Peyer's patch (tissue), 4 donors: ENCODE measurements at regions not wholly inside any gene's neighbourhood (a gene's known extent, or its start where the extent isn't known, plus 50 kb on each side); places are given as distances from the start of the nearest gene placed in this dataset.

Source experiments
- DNase-seq, 3 donors: peaks; one replicate each; pipeline ENCODE4 v3.0.0-alpha.2; 2017 to 2019
- H3K27ac ChIP-seq, 4 donors: fragments of 200-600 bp; sonication (generic); one replicate each; pipeline ENCODE4 v1.5.1; 2016 to 2019
- H3K27me3 ChIP-seq, 2 donors: fragments of 200-600 bp; sonication (generic); one replicate each; pipeline ENCODE4 v1.5.1; 2019
- H3K36me3 ChIP-seq, 3 donors: fragments of 200-600 bp; sonication (generic); one replicate each; pipeline ENCODE4 v1.5.1; 2016 to 2019
- H3K4me1 ChIP-seq, 4 donors: fragments of 200-600 bp; sonication (generic); one replicate each; pipeline ENCODE4 v1.5.1; 2016 to 2019
- H3K4me3 ChIP-seq, 4 donors: fragments of 200-600 bp; sonication (generic); 1 replicate in 3 of 4; 2 replicates in 1 of 4; pipeline ENCODE4 v1.5.1; 2016 to 2019; ENCODE audit warnings: mild to moderate bottlenecking in 1 of 4
- H3K9me3 ChIP-seq, 4 donors: fragments of 200-600 bp; sonication (generic); one replicate each; pipeline ENCODE4 v1.5.1; 2016 to 2019; ENCODE audit warnings: mild to moderate bottlenecking in 1 of 4
- POLR2A ChIP-seq, 2 donors: fragments of 450-650 bp; IDR thresholded peaks; one replicate each; pipeline ENCODE4 v1.5.1; 2017; ENCODE audit warnings: antibody characterized with exemption in 2 of 2, mild to moderate bottlenecking in 2 of 2, moderate library complexity in 2 of 2
- TF ChIP-seq, protein P1 (sequence below), 6 experiments: fragments of 450-650 bp in 4 of 6; fragments of 200-600 bp in 2 of 6; sonication (generic) in 1 of 6; IDR thresholded peaks; one replicate each; pipeline ENCODE4 v1.5.1; 2017 to 2019; ENCODE audit warnings: antibody characterized with exemption in 6 of 6, mild to moderate bottlenecking in 3 of 6, moderate library complexity in 1 of 6

DNA sequence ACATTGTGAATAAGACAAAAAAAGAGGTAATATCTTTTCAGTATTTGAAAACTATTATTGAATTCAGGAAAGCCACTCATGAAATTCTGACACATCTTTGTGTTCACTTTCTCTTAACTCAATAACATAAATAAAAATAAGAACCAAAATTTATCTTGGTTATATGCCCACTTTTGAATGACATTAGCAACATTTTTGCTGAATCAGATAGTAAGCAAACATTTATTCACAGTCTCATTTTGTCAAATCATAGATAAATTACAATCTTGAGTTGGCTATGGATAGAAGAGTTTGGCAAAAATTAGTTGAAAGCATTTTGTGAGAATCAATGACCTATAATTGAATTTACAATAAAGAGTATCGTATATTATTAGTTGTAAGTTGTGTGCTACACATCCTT lies 545.1 kb upstream of the PKDCC start:
- no peak for TF ChIP-seq POLR2A (IDR thresholded peaks at IDR 0.05)
- TF ChIP-seq, protein P1, sequence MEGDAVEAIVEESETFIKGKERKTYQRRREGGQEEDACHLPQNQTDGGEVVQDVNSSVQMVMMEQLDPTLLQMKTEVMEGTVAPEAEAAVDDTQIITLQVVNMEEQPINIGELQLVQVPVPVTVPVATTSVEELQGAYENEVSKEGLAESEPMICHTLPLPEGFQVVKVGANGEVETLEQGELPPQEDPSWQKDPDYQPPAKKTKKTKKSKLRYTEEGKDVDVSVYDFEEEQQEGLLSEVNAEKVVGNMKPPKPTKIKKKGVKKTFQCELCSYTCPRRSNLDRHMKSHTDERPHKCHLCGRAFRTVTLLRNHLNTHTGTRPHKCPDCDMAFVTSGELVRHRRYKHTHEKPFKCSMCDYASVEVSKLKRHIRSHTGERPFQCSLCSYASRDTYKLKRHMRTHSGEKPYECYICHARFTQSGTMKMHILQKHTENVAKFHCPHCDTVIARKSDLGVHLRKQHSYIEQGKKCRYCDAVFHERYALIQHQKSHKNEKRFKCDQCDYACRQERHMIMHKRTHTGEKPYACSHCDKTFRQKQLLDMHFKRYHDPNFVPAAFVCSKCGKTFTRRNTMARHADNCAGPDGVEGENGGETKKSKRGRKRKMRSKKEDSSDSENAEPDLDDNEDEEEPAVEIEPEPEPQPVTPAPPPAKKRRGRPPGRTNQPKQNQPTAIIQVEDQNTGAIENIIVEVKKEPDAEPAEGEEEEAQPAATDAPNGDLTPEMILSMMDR (IDR thresholded peaks at IDR 0.05) = no peak
- no peaks in the 10 kb centered on the region for H3K27me3 ChIP-seq
- no peak overlapping the region for H3K27ac ChIP-seq
- H3K36me3 ChIP-seq = no peaks in the 10 kb centered on the region
- H3K4me3 ChIP-seq = no peak overlapping the region
- no peaks in the 10 kb centered on the region for H3K4me1 ChIP-seq
- DNase-seq = no peak
- H3K9me3 ChIP-seq = no peaks in the 10 kb centered on the region

DNA sequence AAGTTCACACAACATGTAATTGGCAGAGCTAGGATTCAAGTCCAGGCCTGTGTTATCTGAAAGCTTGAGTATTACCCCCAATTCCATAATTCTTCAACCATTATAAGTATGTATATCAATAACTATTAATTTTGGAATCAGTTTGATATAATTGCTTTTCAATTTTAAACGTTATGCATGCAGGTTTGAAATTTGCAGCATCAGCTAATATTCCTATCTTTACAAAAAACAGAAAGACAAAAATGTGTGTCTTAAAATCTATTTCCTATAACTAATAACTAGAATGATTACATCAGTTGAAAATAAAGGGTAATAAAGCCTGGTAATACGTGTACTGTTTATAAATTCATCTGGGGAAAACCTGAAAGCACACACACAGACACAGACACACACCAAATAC lies 543.3 kb upstream of the PKDCC start:
- no peaks in the 10 kb centered on the region for H3K4me1 ChIP-seq
- H3K36me3 ChIP-seq = no peaks in the 10 kb centered on the region
- TF ChIP-seq, protein P1 (IDR thresholded peaks at IDR 0.05) = no peak
- TF ChIP-seq POLR2A (IDR thresholded peaks at IDR 0.05) = no peak
- H3K4me3 ChIP-seq = no peak overlapping the region
- H3K27me3 ChIP-seq = no peaks in the 10 kb centered on the region
- H3K9me3 ChIP-seq = no peaks in the 10 kb centered on the region
- no peak for DNase-seq
- H3K27ac ChIP-seq = no peak overlapping the region

DNA sequence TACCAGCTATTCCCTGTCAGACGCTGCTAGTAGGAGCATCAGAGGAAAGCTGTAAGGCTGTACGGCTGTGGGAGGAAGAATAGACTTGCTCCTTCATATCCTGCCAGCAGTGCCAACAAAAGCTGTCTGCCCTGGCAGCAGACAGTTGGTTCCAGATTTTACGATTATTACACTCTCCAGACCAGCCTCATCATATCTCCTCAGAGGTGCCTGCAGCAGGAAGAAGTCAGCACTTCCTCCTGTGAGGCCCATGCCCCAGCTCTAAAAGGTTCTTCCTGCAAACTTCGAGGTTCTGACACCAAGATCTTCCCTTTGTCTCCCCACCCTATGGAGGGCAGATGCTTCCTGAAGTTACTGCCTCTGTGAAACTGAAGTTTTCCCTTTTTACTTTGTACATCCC lies 537.7 kb upstream of the PKDCC start:
- no peaks in the 10 kb centered on the region for H3K4me1 ChIP-seq
- H3K27ac ChIP-seq = no peak overlapping the region
- no peaks in the 10 kb centered on the region for H3K36me3 ChIP-seq
- no peaks in the 10 kb centered on the region for H3K9me3 ChIP-seq
- DNase-seq = no peak
- H3K27me3 ChIP-seq = no peaks in the 10 kb centered on the region
- H3K4me3 ChIP-seq = no peak overlapping the region
- TF ChIP-seq, protein P1 (IDR thresholded peaks at IDR 0.05) = no peak
- TF ChIP-seq POLR2A (IDR thresholded peaks at IDR 0.05) = no peak

DNA sequence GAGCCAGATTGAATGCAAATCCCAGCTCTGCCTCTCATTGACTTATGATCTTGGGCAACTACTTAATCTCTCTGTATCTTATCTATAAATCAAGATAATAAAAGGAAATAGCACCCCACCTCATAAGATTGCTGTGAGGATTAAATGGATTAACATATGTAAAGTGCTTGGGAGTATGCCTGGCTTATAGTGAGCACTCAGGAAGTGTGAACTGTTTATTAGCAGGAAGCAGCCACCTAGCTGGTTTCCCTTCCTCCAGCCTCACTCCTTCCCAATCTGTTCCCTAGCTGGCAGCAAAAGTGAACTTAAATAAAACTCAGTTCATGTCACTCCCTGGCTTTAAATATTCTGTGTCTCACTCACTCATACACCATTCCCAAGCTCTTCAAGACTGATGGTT lies 526.6 kb upstream of the PKDCC start:
- H3K27me3 ChIP-seq = no peaks in the 10 kb centered on the region
- no peaks in the 10 kb centered on the region for H3K36me3 ChIP-seq
- H3K4me3 ChIP-seq = no peak overlapping the region
- no peaks in the 10 kb centered on the region for H3K9me3 ChIP-seq
- no peaks in the 10 kb centered on the region for H3K4me1 ChIP-seq
- no peak overlapping the region for H3K27ac ChIP-seq
- TF ChIP-seq POLR2A (IDR thresholded peaks at IDR 0.05) = no peak
- TF ChIP-seq, protein P1 (IDR thresholded peaks at IDR 0.05) = no peak
- DNase-seq = no peak

DNA sequence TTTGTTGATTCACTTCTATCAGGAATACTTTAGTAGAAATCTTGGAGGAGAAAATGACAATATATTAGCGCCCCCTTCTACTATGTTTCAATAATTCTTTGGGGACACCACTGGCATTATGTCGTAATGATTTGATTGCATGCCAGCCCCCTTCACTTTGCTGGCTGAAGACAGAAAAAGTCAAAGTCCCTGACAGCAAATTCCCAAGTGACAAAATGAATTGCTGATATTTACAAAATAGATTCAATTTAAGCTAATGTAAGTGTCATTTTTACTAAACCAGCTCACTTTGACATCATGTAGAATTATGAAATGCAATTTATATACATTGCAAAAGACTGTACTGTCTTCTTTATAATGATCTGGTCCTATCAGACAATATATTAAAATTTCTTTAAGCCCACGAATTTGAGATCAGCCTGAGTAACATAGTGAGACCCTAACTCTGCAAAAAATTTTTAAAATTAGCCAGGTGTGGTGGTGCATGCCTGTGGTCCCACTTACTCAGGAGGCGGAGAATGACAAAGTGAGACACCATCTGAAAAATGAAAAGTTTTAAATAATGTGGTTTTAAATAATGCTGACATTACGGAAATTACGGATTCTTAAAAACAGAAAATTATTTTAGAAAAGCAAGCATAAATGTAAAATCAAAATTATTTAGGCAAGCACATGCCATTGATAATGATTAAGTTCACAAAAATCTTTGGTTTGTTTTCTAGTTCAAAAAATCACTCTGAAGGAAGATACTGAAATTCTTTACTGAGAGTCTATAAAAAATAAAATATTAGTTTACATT lies 520.1 kb upstream of the PKDCC start:
- Histone ChIP-seq H3K27ac (no peak overlapping the region), H3K9me3 (no peaks in the 10 kb centered on the region), H3K27me3 (no peaks in the 10 kb centered on the region), H3K4me1 (no peaks in the 10 kb centered on the region), H3K36me3 (no peaks in the 10 kb centered on the region), H3K4me3 (no peak overlapping the region)
- DNase-seq = no peak
- TF ChIP-seq, protein P1 (IDR thresholded peaks at IDR 0.05) = no peak
- no peak for TF ChIP-seq POLR2A (IDR thresholded peaks at IDR 0.05)
